ENCODE measurements at regions not wholly inside any gene's neighbourhood (a gene's known extent, or its start where the extent isn't known, plus 50 kb on each side); places are given as distances from the start of the nearest gene placed in this dataset.

GRCh38 chr1:222104097-222104496 lies 362.2 kb upstream of the DUSP10 start:
- H3K27me3 ChIP-seq (ENCODE audit: insufficient read depth, low read depth), result no peaks in the 10 kb centered on the region
- TF ChIP-seq CTCF (conservative IDR thresholded peaks at IDR 0.05; ENCODE audit: low read depth, low read length), result no peak
- H3K36me3 ChIP-seq (ENCODE audit: insufficient read depth), result no peaks in the 10 kb centered on the region

GRCh38 chr1:222099746-222100145 lies 357.9 kb upstream of the DUSP10 start:
- Histone ChIP-seq H3K27me3 (ENCODE audit: insufficient read depth, low read depth) (no peaks in the 10 kb centered on the region), H3K27ac (no peak overlapping the region), H2AFZ (ENCODE audit: low read depth) (no peak overlapping the region), H3K4me3 (IDR thresholded peaks at IDR 0.05; ENCODE audit: insufficient read depth, low read depth, low read length) (no peak overlapping the region), H3K9ac (no peak overlapping the region), H3K4me2 (no peak overlapping the region), H3K79me2 (ENCODE audit: insufficient read depth, low read depth) (no peaks in the 10 kb centered on the region), H4K20me1 (ENCODE audit: insufficient read depth) (no peaks in the 10 kb centered on the region), H3K4me1 (ENCODE audit: low read depth, poor library complexity, severe bottlenecking) (no peaks in the 10 kb centered on the region), H3K36me3 (ENCODE audit: insufficient read depth) (no peaks in the 10 kb centered on the region)
- TF ChIP-seq CTCF (conservative IDR thresholded peaks at IDR 0.05; ENCODE audit: low read depth, low read length), result no peak

More at GRCh38 chr1:222104097-222104496, 362.2 kb upstream of the DUSP10 start:
- no peak overlapping the region for H3K4me3 ChIP-seq (IDR thresholded peaks at IDR 0.05; ENCODE audit: insufficient read depth, low read depth, low read length)
- no peak overlapping the region for H2AFZ ChIP-seq (ENCODE audit: low read depth)
- no peaks in the 10 kb centered on the region for H3K4me1 ChIP-seq (ENCODE audit: low read depth, poor library complexity, severe bottlenecking)
- no peaks in the 10 kb centered on the region for H3K79me2 ChIP-seq (ENCODE audit: insufficient read depth, low read depth)
- no peak overlapping the region for H3K9ac ChIP-seq
- no peaks in the 10 kb centered on the region for H4K20me1 ChIP-seq (ENCODE audit: insufficient read depth)
- no peak overlapping the region for H3K27ac ChIP-seq
- no peak overlapping the region for H3K4me2 ChIP-seq

GRCh38 chr1:222098404-222098803 lies 356.5 kb upstream of the DUSP10 start:
- no peak for TF ChIP-seq CTCF (conservative IDR thresholded peaks at IDR 0.05; ENCODE audit: low read depth, low read length)
- H3K27ac ChIP-seq, result no peak overlapping the region
- no peaks in the 10 kb centered on the region for H3K36me3 ChIP-seq (ENCODE audit: insufficient read depth)
- H3K79me2 ChIP-seq (ENCODE audit: insufficient read depth, low read depth), result no peaks in the 10 kb centered on the region
- no peaks in the 10 kb centered on the region for H3K4me1 ChIP-seq (ENCODE audit: low read depth, poor library complexity, severe bottlenecking)
- no peaks in the 10 kb centered on the region for H3K27me3 ChIP-seq (ENCODE audit: insufficient read depth, low read depth)
- H3K4me3 ChIP-seq (IDR thresholded peaks at IDR 0.05; ENCODE audit: insufficient read depth, low read depth, low read length), result no peak overlapping the region
- no peak overlapping the region for H3K9ac ChIP-seq
- no peak overlapping the region for H3K4me2 ChIP-seq
- H2AFZ ChIP-seq (ENCODE audit: low read depth), result no peak overlapping the region
- H4K20me1 ChIP-seq (ENCODE audit: insufficient read depth), result no peaks in the 10 kb centered on the region

- H3K79me2 ChIP-seq (ENCODE audit: insufficient read depth, low read depth), result no peaks in the 10 kb centered on the region
- no peaks in the 10 kb centered on the region for H4K20me1 ChIP-seq (ENCODE audit: insufficient read depth)
- H3K9ac ChIP-seq, result no peak overlapping the region
- no peak for TF ChIP-seq CTCF (conservative IDR thresholded peaks at IDR 0.05; ENCODE audit: low read depth, low read length)
- no peak overlapping the region for H3K27ac ChIP-seq
- H2AFZ ChIP-seq (ENCODE audit: low read depth), result no peak overlapping the region
- H3K36me3 ChIP-seq (ENCODE audit: insufficient read depth), result no peaks in the 10 kb centered on the region
- H3K4me2 ChIP-seq, result no peak overlapping the region
- H3K4me1 ChIP-seq (ENCODE audit: low read depth, poor library complexity, severe bottlenecking), result no peaks in the 10 kb centered on the region
- H3K27me3 ChIP-seq (ENCODE audit: insufficient read depth, low read depth), result no peaks in the 10 kb centered on the region
- H3K4me3 ChIP-seq (IDR thresholded peaks at IDR 0.05; ENCODE audit: insufficient read depth, low read depth, low read length), result no peak overlapping the region
Measured at GRCh38 chr1:222097588-222097987, 355.7 kb upstream of the DUSP10 start.

Measured in KMS-11 (cell line).